HG03565 (cell line): ENCODE measurements at regions not wholly inside any gene's neighbourhood (a gene's known extent, or its start where the extent isn't known, plus 50 kb on each side); places are given as distances from the start of the nearest gene placed in this dataset.
"Not testable (repeated sequence)": the region's sequence is repeated elsewhere in the genome, so short reads cannot be mapped to it uniquely, and the experiment has no call there.

Experiments
- ATAC-seq: cut with Tn5 transposase; IDR thresholded peaks from one replicate; pipeline ENCODE4 v1.9.1; 2021; ENCODE audit warnings: mild to moderate bottlenecking, moderate library complexity; ENCODE audit not compliant: unreplicated experiment

- ATAC-seq: no peak
These were observed 119.8 kb downstream of the ZNF330 start for GRCh38 chr4:141340458-141340857.

GRCh38 chr4:141346144-141346543 is 125.4 kb downstream of the ZNF330 start:
- ATAC-seq: no peak

GRCh38 chr4:141347684-141348083 is 127.0 kb downstream of the ZNF330 start:
- no peak for ATAC-seq

- ATAC-seq: no peak
These were observed 127.4 kb downstream of the ZNF330 start for GRCh38 chr4:141348125-141348524.

GRCh38 chr4:141348573-141348972 is 127.9 kb downstream of the ZNF330 start:
- no peak for ATAC-seq

GRCh38 chr4:141349236-141349635 is 128.5 kb downstream of the ZNF330 start:
- ATAC-seq: no peak

GRCh38 chr4:141350122-141350905 is 129.6 kb downstream of the ZNF330 start:
- ATAC-seq: no peak

- ATAC-seq: no peak
These were observed 131.6 kb downstream of the ZNF330 start for GRCh38 chr4:141352331-141352730.

GRCh38 chr4:141352909-141353525 is 132.3 kb downstream of the ZNF330 start:
- no peak for ATAC-seq

GRCh38 chr4:141356321-141356962 is 135.7 kb downstream of the ZNF330 start:
- ATAC-seq: no peak

GRCh38 chr4:141356963-141357335 is 136.3 kb downstream of the ZNF330 start:
- ATAC-seq: no peak

GRCh38 chr4:141368241-141368640 is 147.5 kb downstream of the ZNF330 start:
- ATAC-seq: not testable (repeated sequence)

- ATAC-seq: no peak
These were observed 150.5 kb downstream of the ZNF330 start for GRCh38 chr4:141371206-141371605.

GRCh38 chr4:141375855-141376254 is 155.2 kb downstream of the ZNF330 start:
- ATAC-seq: no peak

GRCh38 chr4:141376769-141377168 is 156.1 kb downstream of the ZNF330 start:
- ATAC-seq: no peak

- ATAC-seq: no peak
These were observed 166.6 kb downstream of the ZNF330 start for GRCh38 chr4:141387299-141387698.

GRCh38 chr4:141388481-141388880 is 167.8 kb downstream of the ZNF330 start:
- no peak for ATAC-seq

- ATAC-seq: no peak
These were observed 169.0 kb downstream of the ZNF330 start for GRCh38 chr4:141389649-141390048.

- ATAC-seq: no peak
These were observed 169.9 kb downstream of the ZNF330 start for GRCh38 chr4:141390571-141390970.

- no peak for ATAC-seq
These were observed 170.6 kb downstream of the ZNF330 start for GRCh38 chr4:141391293-141391692.

- no peak for ATAC-seq
These were observed 171.1 kb downstream of the ZNF330 start for GRCh38 chr4:141391771-141392170.

GRCh38 chr4:141395246-141395830 is 174.6 kb downstream of the ZNF330 start:
- ATAC-seq: no peak
